GM19455 (cell line): ENCODE measurements at regions not wholly inside any gene's neighbourhood (a gene's known extent, or its start where the extent isn't known, plus 50 kb on each side); places are given as distances from the start of the nearest gene placed in this dataset.

Experiments
- ATAC-seq: cut with Tn5 transposase; IDR thresholded peaks from one replicate; pipeline ENCODE4 v1.9.1; 2021; ENCODE audit not compliant: unreplicated experiment

GRCh38 chr11:42265072-42265471 lies 805.6 kb upstream of the LRRC4C start:
- no peak for ATAC-seq

DNA sequence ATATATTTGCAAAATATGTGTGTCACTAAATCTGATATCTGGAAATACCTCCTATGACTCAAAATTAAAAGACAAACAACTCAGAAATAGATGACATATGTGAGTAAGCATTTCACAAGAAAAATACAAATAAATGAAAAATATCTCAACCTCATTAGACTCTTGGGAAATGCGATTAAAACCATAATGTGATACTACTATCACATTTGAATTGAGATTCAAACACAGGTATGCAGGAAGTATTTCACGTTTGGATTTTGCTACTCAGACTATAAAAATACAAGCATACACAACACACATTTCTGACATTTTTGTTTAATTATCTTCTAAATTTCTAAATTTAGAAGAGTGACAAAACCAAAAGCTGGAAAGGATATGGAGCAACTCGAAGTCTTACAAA lies 811.9 kb upstream of the LRRC4C start:
- no peak for ATAC-seq

DNA sequence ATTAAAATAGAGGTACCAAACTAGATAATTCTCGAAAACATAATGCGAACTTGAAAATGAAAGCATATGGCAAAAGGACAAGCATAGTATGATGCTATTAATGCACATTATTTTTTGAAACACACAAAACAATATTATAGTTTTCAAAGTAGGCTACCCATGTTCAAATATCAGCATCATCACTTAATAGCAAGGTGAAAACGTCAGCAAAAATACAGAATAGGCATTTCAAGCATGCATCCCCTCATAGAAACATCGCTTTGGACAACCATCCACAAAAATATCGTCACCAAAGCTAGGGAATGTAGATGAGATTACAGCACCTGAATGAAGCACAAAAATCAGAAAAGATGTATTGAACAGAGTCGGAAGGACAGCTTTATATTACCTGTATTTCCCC lies 814.5 kb upstream of the LRRC4C start:
- ATAC-seq, result no peak

DNA sequence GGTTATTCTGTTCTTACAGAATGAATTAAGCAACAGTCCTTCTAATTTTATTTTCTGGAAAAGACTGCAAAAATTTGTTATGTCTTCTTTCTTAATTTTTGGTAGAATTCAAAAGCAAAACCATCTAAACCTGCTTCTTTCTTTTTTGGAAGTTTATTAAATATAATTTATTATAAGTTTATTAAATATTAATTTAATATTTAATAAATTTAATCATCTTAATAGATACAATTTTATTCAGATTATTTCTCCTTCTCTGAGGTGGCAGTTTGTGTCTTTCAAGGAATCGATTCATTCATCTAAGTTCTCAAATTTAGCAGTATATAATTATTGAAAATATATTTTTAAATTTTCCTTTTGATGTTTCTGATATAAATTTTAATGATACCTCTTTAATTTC lies 837.5 kb upstream of the LRRC4C start:
- no peak for ATAC-seq

DNA sequence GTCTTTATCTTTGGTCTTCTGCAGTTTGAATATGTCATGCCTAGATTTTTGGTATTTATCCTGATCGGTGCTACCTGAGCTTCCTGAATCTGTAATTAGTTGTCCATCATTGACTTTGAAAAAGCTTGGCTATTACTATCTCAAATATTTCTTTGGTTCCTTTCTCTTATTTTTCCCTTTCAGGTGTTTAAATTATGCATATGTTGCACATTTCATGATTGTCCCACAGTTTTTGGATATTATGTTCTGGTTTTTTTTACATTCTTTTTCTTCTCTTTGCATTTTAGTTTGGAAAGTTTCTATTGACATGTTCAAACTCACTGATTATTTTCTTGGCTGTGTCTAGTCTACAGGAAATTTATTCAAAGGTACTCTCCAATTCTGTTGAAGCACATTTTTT lies 840.3 kb upstream of the LRRC4C start:
- no peak for ATAC-seq

DNA sequence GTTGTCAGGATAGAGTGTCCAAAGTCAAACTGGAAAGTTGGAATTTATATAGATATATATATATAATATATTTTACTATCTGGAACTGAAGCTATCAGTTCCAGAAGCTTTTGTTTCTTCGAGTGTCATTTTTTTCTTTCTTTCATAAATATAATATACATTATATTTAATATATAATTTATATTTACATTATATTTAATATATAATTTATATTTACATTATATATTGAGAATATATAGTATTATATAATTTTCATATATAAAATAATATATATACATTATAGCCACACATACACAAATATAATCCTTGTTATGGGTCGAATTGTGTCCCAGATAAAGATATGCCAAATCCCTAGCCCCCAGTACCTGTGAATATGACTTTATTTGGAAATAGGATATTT lies 842.3 kb upstream of the LRRC4C start:
- no peak for ATAC-seq

GRCh38 chr11:42311514-42311913 lies 852.1 kb upstream of the LRRC4C start:
- ATAC-seq, result no peak

DNA sequence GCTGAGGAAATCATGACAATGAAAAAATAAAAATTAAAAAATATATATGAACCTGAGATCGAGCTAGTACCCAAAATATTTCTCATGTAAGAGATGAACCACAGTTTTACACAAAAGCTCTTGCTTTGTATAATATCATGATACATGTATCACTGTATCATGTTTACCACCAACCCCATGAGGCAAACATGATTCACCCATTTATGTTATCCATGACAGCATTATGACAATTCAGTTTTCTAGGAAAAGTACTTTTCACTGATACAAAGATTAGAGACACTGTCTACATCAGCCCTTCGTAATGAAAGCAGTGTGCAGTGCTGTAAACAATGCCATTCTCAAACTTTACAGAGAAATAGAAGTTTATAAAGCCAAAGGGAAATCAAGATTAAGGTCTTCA lies 852.5 kb upstream of the LRRC4C start:
- no peak for ATAC-seq

DNA sequence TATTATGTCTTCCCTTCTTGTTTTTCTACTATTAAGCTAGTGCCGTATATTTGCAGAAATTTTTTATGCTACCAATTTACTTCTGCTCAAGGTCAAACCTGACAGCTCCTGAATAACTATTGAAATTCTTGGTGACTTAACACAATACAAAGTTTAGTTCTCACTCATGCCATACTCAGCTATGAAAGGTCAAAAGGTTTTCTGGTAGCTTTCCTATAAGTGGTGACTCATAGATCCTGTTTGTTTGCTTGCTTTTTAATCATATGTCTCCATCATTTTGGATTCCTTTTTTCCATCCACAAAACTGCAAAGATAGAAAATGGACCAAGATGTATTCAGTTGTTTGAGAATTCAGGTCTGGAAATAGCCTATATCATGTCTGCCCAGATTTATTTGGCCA lies 855.8 kb upstream of the LRRC4C start:
- ATAC-seq, result no peak

GRCh38 chr11:42315846-42316245 lies 856.4 kb upstream of the LRRC4C start:
- no peak for ATAC-seq

GRCh38 chr11:42319921-42320320 lies 860.5 kb upstream of the LRRC4C start:
- no peak for ATAC-seq

GRCh38 chr11:42329929-42330565 lies 870.6 kb upstream of the LRRC4C start:
- no peak for ATAC-seq

DNA sequence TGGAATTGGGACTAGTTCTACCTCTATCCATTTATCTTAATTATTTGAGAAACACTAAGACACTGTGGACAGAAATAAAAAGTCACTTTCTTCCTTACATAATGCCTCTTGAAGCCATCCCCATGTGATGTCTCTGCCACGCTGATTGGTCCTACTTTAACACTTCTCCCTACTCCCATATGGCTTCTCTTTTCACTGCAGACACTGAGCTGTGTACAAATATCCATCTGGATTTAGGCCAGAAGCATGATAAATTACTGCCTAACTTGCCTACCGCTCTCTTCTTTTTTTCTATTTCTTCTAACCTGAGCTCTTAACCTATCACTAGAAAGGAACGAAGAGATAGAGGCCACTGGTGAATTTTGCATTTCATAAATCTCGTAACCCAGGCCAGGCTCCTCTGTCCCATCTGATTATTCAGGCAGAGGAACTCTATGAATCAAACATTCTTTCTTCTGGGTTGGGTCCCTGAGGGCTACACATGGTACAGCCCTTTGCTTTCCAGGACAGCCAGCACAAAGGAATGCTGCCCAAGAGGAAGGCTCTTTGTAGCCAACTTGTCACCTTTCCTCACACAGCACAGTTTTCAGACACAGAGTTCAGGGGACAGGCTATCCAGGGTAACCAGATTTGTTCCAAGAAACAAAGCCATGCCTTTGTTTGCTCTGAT lies 878.5 kb upstream of the LRRC4C start:
- no peak for ATAC-seq

DNA sequence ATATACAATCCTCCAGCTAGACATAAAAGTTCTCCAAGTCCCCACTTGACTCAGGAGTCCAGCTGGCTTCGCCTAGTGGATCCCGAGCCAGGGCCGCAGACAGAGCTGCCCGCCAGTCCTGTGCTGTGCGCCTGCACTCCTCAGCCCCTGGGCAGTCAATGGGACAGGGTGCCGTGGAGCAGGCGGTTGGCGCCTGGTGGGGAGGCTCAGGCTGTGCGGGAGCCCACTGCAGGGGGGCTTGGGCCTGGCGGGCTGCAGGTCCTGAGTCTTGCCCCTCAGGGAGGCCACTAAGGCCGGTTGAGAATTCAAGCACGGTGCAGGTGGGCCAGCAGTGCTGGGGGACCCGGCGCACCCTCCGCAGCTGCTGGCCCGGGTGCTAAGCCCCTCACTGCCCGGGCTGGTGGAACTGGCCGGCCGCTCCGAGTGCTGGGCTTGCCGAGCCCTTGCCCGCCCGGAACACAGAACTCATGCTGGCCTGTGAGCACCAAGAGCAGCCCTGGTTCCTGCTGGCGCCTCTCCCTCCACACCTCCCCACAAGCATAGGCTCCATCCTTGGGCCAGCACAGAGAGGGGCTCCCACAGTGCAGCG lies 884.8 kb upstream of the LRRC4C start:
- ATAC-seq, result no peak

DNA sequence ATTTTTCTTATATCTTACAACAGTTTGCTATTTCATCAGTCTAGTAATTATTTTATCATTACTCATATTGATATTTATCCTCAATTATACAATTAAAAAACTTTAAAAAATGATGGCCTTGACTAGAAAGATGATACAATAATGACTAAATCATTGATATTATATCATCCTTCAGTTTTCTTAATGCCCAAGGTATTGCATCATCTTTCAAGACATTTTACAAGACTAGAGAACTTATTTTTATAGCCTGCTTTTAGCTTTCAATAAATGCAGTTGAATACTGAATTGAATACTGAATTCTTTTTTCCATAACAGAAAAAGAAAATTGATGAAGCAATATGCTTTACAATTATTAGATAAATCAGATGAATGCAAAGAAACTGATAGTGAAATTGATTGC lies 886.5 kb upstream of the LRRC4C start:
- no peak for ATAC-seq

GRCh38 chr11:42363701-42364100 lies 904.2 kb upstream of the LRRC4C start:
- no peak for ATAC-seq

DNA sequence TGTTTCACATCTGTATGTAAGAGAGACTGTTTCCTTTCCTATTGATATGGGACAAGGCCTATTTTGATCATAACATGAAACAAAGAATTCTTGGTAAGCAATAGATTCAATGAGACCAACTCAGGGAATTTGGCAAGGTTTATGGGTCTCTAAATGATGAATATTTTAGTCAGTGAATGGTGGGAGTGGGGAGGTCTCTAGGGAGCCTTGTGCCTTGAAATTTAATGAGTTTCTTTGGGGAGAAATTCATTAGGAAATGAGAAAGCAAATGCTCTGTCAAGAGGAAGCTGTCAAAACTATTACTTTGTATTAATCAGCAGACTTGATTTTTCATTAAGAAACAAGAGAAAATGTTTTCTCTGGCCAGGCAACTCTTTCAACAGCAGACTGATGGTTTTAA lies 921.7 kb upstream of the API5 start:
- ATAC-seq, result no peak

GRCh38 chr11:42397483-42397882 lies 914.3 kb upstream of the API5 start:
- ATAC-seq, result no peak

- ATAC-seq, result no peak
Observed at GRCh38 chr11:42407341-42407740, 904.5 kb upstream of the API5 start.

GRCh38 chr11:42410251-42410955 lies 901.4 kb upstream of the API5 start:
- no peak for ATAC-seq

DNA sequence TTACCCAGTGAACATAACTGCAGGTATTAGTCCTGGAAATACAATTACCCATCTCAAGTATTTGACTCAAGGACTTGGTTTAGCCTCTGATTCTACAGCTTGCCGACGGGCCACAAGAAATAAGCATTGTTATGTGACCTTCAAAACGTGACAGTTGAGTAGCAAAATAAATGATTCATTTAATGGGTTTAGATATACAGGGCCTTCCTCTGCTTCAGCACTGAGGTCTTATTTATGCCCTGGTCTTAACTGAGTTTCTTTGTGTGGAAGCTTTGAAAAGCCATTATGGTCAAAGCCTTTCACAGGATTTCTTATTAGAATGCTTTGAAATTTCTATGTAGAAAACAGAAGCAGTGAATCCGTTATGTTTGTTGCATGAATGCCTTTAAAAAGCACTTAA lies 899.2 kb upstream of the API5 start:
- no peak for ATAC-seq

- no peak for ATAC-seq
Observed at GRCh38 chr11:42417691-42418090, 894.1 kb upstream of the API5 start.
